ENCODE measurements at regions not wholly inside any gene's neighbourhood (a gene's known extent, or its start where the extent isn't known, plus 50 kb on each side); places are given as distances from the start of the nearest gene placed in this dataset.
A peak's percentile ranks its signal among the peaks of the same experiment; 100 is the strongest.

- H3K4me1 Mint-ChIP-seq (ENCODE audit: low read depth) = peaks cover 2% of the 10 kb centered on the region
- peaks cover 5% of the 10 kb centered on the region for H3K27me3 Mint-ChIP-seq
- H3K27ac Mint-ChIP-seq = no peak overlapping the region
- peak; percentile 59 for DNase-seq
- peak; percentile 78 for ATAC-seq
- ChIA-PET POLR2A (no interaction called here), CTCF (interaction anchor here (1.0 to 1.5 kb wide), 2 partner anchors 22 to 23 kb away, joined by 4 to 5 read pairs; no protein-coding TSS in a partner anchor)
- H3K9me3 Mint-ChIP-seq = no peaks in the 10 kb centered on the region
- no peaks in the 10 kb centered on the region for H3K36me3 Mint-ChIP-seq (ENCODE audit: low read depth)
- H3K4me3 Mint-ChIP-seq = no peak overlapping the region
- TF ChIP-seq CTCF (IDR thresholded peaks at IDR 0.05) = no peak
- intact Hi-C loops (cut with micrococcal nuclease) = no loop called here
These were observed 143.8 kb upstream of the ZNF507 start for GRCh38 chr19:32201636-32202051.

- DNase-seq = no peak
- CTCF ChIA-PET = interaction anchor here (1.0 kb wide), 1 partner anchor 22 kb away, joined by 4 read pairs; no protein-coding TSS in a partner anchor
- Mint-ChIP-seq H3K36me3 (ENCODE audit: low read depth) (no peaks in the 10 kb centered on the region), H3K4me1 (ENCODE audit: low read depth) (peaks cover 2% of the 10 kb centered on the region), H3K27ac (no peak overlapping the region), H3K9me3 (no peaks in the 10 kb centered on the region), H3K4me3 (no peak overlapping the region), H3K27me3 (peaks cover 6% of the 10 kb centered on the region)
- ATAC-seq = no peak
- TF ChIP-seq CTCF (IDR thresholded peaks at IDR 0.05) = no peak
- POLR2A ChIA-PET = no interaction called here
- intact Hi-C loops (cut with micrococcal nuclease) = no loop called here
These were observed 143.2 kb upstream of the ZNF507 start for GRCh38 chr19:32202244-32202643.

- peaks cover 2% of the 10 kb centered on the region for H3K4me1 Mint-ChIP-seq (ENCODE audit: low read depth)
- no peaks in the 10 kb centered on the region for H3K36me3 Mint-ChIP-seq (ENCODE audit: low read depth)
- ATAC-seq (no peak), DNase-seq (no peak)
- H3K27ac Mint-ChIP-seq = no peak overlapping the region
- H3K4me3 Mint-ChIP-seq = no peak overlapping the region
- H3K9me3 Mint-ChIP-seq = no peaks in the 10 kb centered on the region
- ChIA-PET POLR2A (no interaction called here), CTCF (no interaction called here)
- intact Hi-C loops (cut with micrococcal nuclease) = no loop called here
- H3K27me3 Mint-ChIP-seq = peaks cover 5% of the 10 kb centered on the region
- no peak for TF ChIP-seq CTCF (IDR thresholded peaks at IDR 0.05)
These were observed 142.2 kb upstream of the ZNF507 start for GRCh38 chr19:32203161-32203560.

- DNase-seq (no peak), ATAC-seq (no peak)
- Mint-ChIP-seq H3K27ac (no peak overlapping the region), H3K4me3 (no peak overlapping the region), H3K4me1 (ENCODE audit: low read depth) (peaks cover 2% of the 10 kb centered on the region), H3K36me3 (ENCODE audit: low read depth) (no peaks in the 10 kb centered on the region), H3K27me3 (peaks cover 5% of the 10 kb centered on the region), H3K9me3 (peaks cover 9% of the 10 kb centered on the region)
- CTCF ChIA-PET = interaction anchor here (2.5 kb wide), 1 partner anchor 18 kb away, joined by 7 read pairs; no protein-coding TSS in a partner anchor
- POLR2A ChIA-PET = no interaction called here
- TF ChIP-seq CTCF (IDR thresholded peaks at IDR 0.05) = no peak
- intact Hi-C loops (cut with micrococcal nuclease) = no loop called here
These were observed 139.3 kb upstream of the ZNF507 start for GRCh38 chr19:32206065-32206464.

GRCh38 chr19:32208060-32208459 lies 137.3 kb upstream of the ZNF507 start:
- Mint-ChIP-seq H3K27me3 (peaks cover 5% of the 10 kb centered on the region), H3K9me3 (peaks cover 14% of the 10 kb centered on the region), H3K36me3 (ENCODE audit: low read depth) (no peaks in the 10 kb centered on the region), H3K4me3 (no peak overlapping the region), H3K4me1 (ENCODE audit: low read depth) (no peaks in the 10 kb centered on the region), H3K27ac (no peak overlapping the region)
- intact Hi-C loops (cut with micrococcal nuclease) = no loop called here
- no peak for TF ChIP-seq CTCF (IDR thresholded peaks at IDR 0.05)
- CTCF ChIA-PET = no interaction called here
- DNase-seq (no peak), ATAC-seq (no peak)
- POLR2A ChIA-PET = interaction anchor here (1.0 kb wide), 1 partner anchor 19 kb away, joined by 3 read pairs; no protein-coding TSS in a partner anchor
